ENCODE measurements at regions not wholly inside any gene's neighbourhood (a gene's known extent, or its start where the extent isn't known, plus 50 kb on each side); places are given as distances from the start of the nearest gene placed in this dataset.

- Histone ChIP-seq H3K9me3 (no peaks in the 10 kb centered on the region), H3K27me3 (no peaks in the 10 kb centered on the region), H3K36me3 (no peaks in the 10 kb centered on the region), H3K4me1 (peaks cover 3 to 7% of the 10 kb centered on the region in 2 donors), H3K4me3 (no peak overlapping the region), H3K27ac (no peak overlapping the region)
- DNase-seq (ENCODE audit: low spot score in 2 of 2): no peak
- intact Hi-C loops (cut with DNase I): loop anchor here (10.0 kb wide), 1 partner anchor 621 kb away; no protein-coding TSS in a partner anchor
- no peak for TF ChIP-seq CTCF (IDR thresholded peaks at IDR 0.05)
Measured at GRCh38 chr10:36256166-36256565, 614.1 kb upstream of the FZD8 start.

GRCh38 chr10:36254199-36254598 is 612.1 kb upstream of the FZD8 start:
- intact Hi-C loops (cut with DNase I): loop anchor here (10.0 kb wide), 1 partner anchor 619 kb away; no protein-coding TSS in a partner anchor

GRCh38 chr10:36253731-36254130 is 611.6 kb upstream of the FZD8 start:
- H3K4me1 ChIP-seq: peaks cover 3 to 7% of the 10 kb centered on the region in 2 donors
- TF ChIP-seq CTCF (IDR thresholded peaks at IDR 0.05): no peak
- no peaks in the 10 kb centered on the region for H3K9me3 ChIP-seq
- H3K4me3 ChIP-seq: no peak overlapping the region
- H3K27me3 ChIP-seq: no peaks in the 10 kb centered on the region
- no peak for DNase-seq (ENCODE audit: low spot score in 2 of 2)
- no peaks in the 10 kb centered on the region for H3K36me3 ChIP-seq
- H3K27ac ChIP-seq: no peak overlapping the region
- intact Hi-C loops (cut with DNase I): loop anchor here (10.0 kb wide), 1 partner anchor 619 kb away; no protein-coding TSS in a partner anchor

More at GRCh38 chr10:36254199-36254598, 612.1 kb upstream of the FZD8 start:
- no peaks in the 10 kb centered on the region for H3K27me3 ChIP-seq
- DNase-seq (ENCODE audit: low spot score in 2 of 2): peak in 1 of 2 donors; percentile 72
- no peak for TF ChIP-seq CTCF (IDR thresholded peaks at IDR 0.05)
- peaks cover 3 to 7% of the 10 kb centered on the region in 2 donors for H3K4me1 ChIP-seq
- no peaks in the 10 kb centered on the region for H3K9me3 ChIP-seq
- H3K4me3 ChIP-seq: no peak overlapping the region
- H3K36me3 ChIP-seq: no peaks in the 10 kb centered on the region
- H3K27ac ChIP-seq: no peak overlapping the region

GRCh38 chr10:36251068-36251467 is 609.0 kb upstream of the FZD8 start:
- Histone ChIP-seq H3K4me1 (peaks cover 0 to 4% of the 10 kb centered on the region in 2 donors), H3K4me3 (no peak overlapping the region), H3K27me3 (no peaks in the 10 kb centered on the region), H3K9me3 (no peaks in the 10 kb centered on the region), H3K36me3 (no peaks in the 10 kb centered on the region), H3K27ac (no peak overlapping the region)
- DNase-seq (ENCODE audit: low spot score in 2 of 2): no peak
- intact Hi-C loops (cut with DNase I): loop anchor here (10.0 kb wide), 1 partner anchor 616 kb away; no protein-coding TSS in a partner anchor
- TF ChIP-seq CTCF (IDR thresholded peaks at IDR 0.05): no peak

- no peaks in the 10 kb centered on the region for H3K27me3 ChIP-seq
- TF ChIP-seq CTCF (IDR thresholded peaks at IDR 0.05): no peak
- H3K9me3 ChIP-seq: no peaks in the 10 kb centered on the region
- H3K4me3 ChIP-seq: no peak overlapping the region
- H3K4me1 ChIP-seq: no peaks in the 10 kb centered on the region
- no peaks in the 10 kb centered on the region for H3K36me3 ChIP-seq
- no peak overlapping the region for H3K27ac ChIP-seq
- intact Hi-C loops (cut with DNase I): no loop called here
- DNase-seq (ENCODE audit: low spot score in 2 of 2): no peak
Measured at GRCh38 chr10:36248304-36248981, 606.3 kb upstream of the FZD8 start.

Measured in ascending aorta (tissue), 2 donors.